ENCODE measurements at regions not wholly inside any gene's neighbourhood (a gene's known extent, or its start where the extent isn't known, plus 50 kb on each side); places are given as distances from the start of the nearest gene placed in this dataset.

DNA sequence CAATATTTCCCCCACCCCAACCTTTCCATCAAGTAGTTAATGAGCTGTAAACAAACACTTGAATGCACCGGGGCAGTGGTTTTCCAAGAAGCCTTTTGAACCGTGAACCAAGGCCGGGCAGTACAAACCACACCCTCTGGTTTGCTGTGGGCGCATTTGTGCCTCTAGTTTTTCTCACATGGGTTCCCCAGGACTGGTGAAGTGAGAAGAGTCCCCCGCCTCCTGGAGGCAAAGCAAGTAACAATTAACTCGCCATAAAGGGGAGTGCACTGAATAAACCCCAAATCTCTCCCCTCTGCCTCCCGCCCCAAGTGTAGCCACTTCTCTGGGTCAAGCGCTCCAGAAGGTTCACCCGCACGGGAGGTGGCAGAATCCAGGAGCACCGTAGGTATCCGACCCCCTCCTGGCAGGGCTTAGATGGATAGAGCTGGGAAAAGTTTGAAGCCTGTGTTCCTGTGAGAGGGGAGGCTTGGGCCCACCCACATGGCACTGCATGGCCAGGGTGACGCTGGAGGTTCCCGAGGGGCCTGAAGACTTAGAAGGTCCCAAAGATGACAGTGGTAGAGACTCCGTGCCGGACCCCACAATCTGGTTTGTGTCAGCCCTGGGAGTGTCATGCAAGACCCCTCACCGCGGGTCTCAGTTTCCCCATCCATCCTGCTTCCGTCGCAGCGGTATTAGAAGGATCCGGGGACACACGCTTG is 182.2 kb downstream of the SMAD2 start:
- TF ChIP-seq POU2F2 (IDR thresholded peaks at IDR 0.05; ENCODE audit: low read depth, low read length) (no peak), SPI1 (IDR thresholded peaks at IDR 0.05; ENCODE audit: low read depth, low read length) (no peak), POLR2A (IDR thresholded peaks at IDR 0.05; ENCODE audit: low read depth, low read length) (no peak), TAF1 (IDR thresholded peaks at IDR 0.05; ENCODE audit: low read depth, low read length) (no peak), POLR2AphosphoS5 (IDR thresholded peaks at IDR 0.05; ENCODE audit: low read depth, low read length) (no peak), PAX5 (IDR thresholded peaks at IDR 0.05; ENCODE audit: insufficient read depth, low read length, severe bottlenecking) (no peak)
- DNase-seq (ENCODE audit: insufficient read length, low spot score) (no peak), FAIRE-seq (no peak)

DNA sequence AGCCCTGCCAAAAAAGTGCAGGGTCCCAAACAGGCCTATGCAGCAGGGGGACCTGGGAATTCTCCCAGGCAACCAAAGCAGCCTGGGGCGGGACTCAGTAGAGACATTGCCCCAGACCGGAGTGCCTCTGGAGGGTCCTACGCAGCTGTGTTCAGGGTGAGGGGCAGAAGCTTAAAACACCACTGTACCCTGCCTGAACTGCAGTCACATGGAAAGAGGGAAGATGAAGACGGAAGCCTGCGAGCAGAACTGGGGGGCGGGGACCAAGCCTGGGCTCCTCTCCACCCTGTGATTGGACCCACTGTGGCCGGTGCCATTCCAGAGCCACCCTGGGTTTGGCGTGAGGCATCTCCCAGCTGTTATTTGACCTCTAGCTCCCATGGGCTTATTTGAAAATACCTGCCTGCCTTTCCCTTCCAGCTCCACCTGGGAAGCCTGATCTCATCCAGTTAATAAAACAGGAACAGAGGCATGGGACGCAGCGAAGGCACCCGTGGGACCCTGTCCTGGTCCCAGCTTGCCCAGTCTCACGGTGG is 183.1 kb downstream of the SMAD2 start:
- FAIRE-seq, result no peak
- no peak for DNase-seq (ENCODE audit: insufficient read length, low spot score)
- TF ChIP-seq PAX5 (IDR thresholded peaks at IDR 0.05; ENCODE audit: insufficient read depth, low read length, severe bottlenecking) (no peak), SPI1 (IDR thresholded peaks at IDR 0.05; ENCODE audit: low read depth, low read length) (no peak), POLR2AphosphoS5 (IDR thresholded peaks at IDR 0.05; ENCODE audit: low read depth, low read length) (no peak)

DNA sequence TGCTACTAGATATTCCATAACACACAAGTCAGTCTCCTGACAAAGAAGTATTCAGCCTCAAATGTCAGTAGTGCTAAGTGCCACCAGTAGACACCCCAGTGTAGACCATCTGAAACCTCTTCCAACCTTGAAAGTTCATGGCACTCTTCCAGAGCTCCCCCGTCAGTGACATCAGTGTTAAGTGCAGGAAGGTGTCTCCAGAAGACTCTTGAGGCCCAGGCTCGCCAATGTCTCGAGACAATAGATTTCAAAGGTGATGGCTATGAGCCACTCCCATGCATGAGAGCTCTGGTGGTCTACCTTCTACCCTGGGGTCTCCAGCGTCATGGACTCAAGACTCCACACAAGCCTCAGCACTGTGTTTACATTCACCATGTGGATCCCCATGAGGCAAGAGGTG is 183.8 kb downstream of the SMAD2 start:
- TF ChIP-seq PAX5 (IDR thresholded peaks at IDR 0.05; ENCODE audit: insufficient read depth, low read length, severe bottlenecking), result no peak
- TF ChIP-seq POLR2AphosphoS5 (IDR thresholded peaks at IDR 0.05; ENCODE audit: low read depth, low read length), result no peak
- no peak for TF ChIP-seq POU2F2 (IDR thresholded peaks at IDR 0.05; ENCODE audit: low read depth, low read length)
- TF ChIP-seq POLR2A (IDR thresholded peaks at IDR 0.05; ENCODE audit: low read depth, low read length), result no peak
- FAIRE-seq, result no peak
- no peak for DNase-seq (ENCODE audit: insufficient read length, low spot score)

DNA sequence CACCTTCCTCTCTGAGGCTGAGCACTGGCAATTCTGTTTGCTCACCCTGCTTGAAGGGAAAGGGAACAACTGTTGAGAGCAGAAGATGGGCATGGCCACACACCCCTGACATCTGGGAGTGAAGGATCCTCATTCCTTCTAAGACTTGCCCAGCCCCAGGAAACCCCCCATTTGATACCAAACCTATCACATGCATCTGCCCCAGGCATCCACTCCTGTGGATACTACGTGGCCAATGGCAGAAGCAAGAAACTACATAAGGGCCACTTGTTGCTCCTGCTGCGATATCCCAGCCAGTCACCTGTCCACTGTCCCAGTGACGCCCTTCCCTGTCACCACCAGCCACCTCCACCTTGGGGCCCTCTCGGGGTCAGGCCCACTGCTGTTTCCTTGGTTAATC is 185.2 kb downstream of the SMAD2 start:
- FAIRE-seq (no peak), DNase-seq (ENCODE audit: insufficient read length, low spot score) (no peak)
- TF ChIP-seq SPI1 (IDR thresholded peaks at IDR 0.05; ENCODE audit: low read depth, low read length) (no peak), PAX5 (IDR thresholded peaks at IDR 0.05; ENCODE audit: insufficient read depth, low read length, severe bottlenecking) (no peak), TAF1 (IDR thresholded peaks at IDR 0.05; ENCODE audit: low read depth, low read length) (no peak), POLR2A (IDR thresholded peaks at IDR 0.05; ENCODE audit: low read depth, low read length) (no peak), POLR2AphosphoS5 (IDR thresholded peaks at IDR 0.05; ENCODE audit: low read depth, low read length) (no peak)

DNA sequence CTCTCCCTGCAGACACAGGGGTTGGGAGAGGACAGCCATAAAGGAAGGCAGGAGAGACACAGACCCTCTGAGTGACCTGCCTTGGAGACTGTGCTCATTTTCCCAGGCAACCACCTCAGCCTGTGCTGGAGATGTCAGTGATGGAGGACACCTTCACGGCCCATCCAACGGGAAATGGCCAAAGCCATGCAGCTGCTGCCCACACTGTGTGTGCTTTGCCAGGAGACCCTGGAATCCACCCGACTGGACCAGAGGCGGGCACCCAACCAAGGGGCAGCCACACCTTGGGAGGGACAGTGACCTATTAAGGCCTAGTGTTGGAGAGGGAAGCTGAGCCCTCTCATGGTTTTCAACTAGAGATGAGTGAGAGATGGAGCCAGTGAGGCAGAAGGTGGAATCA is 192.5 kb downstream of the SMAD2 start:
- TF ChIP-seq PAX5 (IDR thresholded peaks at IDR 0.05; ENCODE audit: insufficient read depth, low read length, severe bottlenecking), result no peak
- TF ChIP-seq POLR2A (IDR thresholded peaks at IDR 0.05; ENCODE audit: low read depth, low read length), result no peak
- no peak for TF ChIP-seq POLR2AphosphoS5 (IDR thresholded peaks at IDR 0.05; ENCODE audit: low read depth, low read length)
- no peak for TF ChIP-seq TAF1 (IDR thresholded peaks at IDR 0.05; ENCODE audit: low read depth, low read length)
- TF ChIP-seq SPI1 (IDR thresholded peaks at IDR 0.05; ENCODE audit: low read depth, low read length), result no peak
- TF ChIP-seq POU2F2 (IDR thresholded peaks at IDR 0.05; ENCODE audit: low read depth, low read length), result no peak
- no peak for FAIRE-seq
- DNase-seq (ENCODE audit: insufficient read length, low spot score), result no peak

DNA sequence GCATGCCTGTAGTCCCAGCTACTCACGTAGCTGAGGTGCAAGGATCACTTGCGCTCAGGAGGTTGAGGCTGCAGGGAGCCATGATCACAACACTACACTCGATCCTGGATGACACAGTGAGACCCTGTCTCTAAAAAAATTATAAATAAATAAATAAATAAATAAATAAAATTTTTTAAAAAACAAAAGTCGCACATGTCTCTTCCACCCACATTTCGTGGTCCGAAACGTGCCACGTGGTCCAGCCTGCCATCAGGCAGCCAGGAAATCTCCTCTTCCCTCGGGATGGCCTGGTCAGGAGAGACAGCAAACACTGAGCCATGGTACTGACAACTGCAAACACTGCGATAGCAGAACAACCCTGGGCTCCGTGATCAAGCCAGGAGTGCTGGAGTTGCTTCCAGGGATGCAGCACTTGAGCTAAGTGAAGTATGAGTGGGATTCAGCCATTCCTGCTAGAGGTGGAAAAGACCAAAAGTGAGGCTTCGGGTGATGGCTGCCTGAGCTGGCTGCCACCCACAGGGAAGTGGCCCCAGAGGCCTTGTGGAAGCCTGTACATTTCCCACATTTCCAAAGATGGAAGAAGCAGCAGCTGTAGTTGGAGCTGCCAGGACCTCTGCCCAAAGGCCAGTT is 193.1 kb downstream of the SMAD2 start:
- FAIRE-seq (no peak), DNase-seq (ENCODE audit: insufficient read length, low spot score) (no peak)
- TF ChIP-seq PAX5 (IDR thresholded peaks at IDR 0.05; ENCODE audit: insufficient read depth, low read length, severe bottlenecking) (no peak), POLR2AphosphoS5 (IDR thresholded peaks at IDR 0.05; ENCODE audit: low read depth, low read length) (no peak)

DNA sequence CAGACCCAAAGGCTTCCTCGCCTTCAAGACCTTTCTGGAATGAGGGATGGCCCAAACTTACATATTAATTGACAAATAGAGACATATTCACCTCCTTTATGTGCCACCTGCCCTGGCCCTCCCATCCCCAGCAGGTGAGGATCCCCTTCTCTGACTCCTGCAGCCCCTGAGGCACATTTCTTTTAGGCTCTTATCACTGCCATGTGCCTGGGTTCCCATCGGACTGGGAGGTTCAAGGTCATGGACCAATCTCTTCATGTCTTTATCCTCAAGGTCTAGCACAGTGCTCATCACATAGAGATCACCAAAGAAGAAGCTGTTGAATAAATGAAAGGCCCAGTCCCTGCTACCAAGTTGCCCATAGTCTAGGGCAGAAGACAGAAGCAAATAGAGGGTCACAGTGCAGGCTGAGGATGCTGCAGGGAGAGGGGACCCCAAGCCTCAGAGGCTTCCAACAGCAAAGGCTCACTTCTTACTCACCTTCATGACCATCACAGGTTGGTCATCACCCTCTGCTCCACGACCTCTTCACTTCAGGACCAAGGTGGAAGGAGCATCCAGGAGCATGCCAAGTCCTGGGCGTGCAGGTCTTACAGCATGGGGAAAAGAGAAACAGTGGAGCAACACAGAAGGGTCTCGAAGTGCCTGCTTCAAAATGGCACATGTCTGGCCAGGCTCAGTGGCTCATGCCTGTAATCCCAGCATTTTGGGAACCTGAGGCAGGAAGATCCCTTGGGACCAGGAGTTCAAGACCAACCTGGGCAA is 193.9 kb downstream of the SMAD2 start:
- DNase-seq (ENCODE audit: insufficient read length, low spot score) (no peak), FAIRE-seq (no peak)
- TF ChIP-seq TAF1 (IDR thresholded peaks at IDR 0.05; ENCODE audit: low read depth, low read length) (no peak), POLR2AphosphoS5 (IDR thresholded peaks at IDR 0.05; ENCODE audit: low read depth, low read length) (no peak), POLR2A (IDR thresholded peaks at IDR 0.05; ENCODE audit: low read depth, low read length) (no peak), POU2F2 (IDR thresholded peaks at IDR 0.05; ENCODE audit: low read depth, low read length) (no peak)

DNA sequence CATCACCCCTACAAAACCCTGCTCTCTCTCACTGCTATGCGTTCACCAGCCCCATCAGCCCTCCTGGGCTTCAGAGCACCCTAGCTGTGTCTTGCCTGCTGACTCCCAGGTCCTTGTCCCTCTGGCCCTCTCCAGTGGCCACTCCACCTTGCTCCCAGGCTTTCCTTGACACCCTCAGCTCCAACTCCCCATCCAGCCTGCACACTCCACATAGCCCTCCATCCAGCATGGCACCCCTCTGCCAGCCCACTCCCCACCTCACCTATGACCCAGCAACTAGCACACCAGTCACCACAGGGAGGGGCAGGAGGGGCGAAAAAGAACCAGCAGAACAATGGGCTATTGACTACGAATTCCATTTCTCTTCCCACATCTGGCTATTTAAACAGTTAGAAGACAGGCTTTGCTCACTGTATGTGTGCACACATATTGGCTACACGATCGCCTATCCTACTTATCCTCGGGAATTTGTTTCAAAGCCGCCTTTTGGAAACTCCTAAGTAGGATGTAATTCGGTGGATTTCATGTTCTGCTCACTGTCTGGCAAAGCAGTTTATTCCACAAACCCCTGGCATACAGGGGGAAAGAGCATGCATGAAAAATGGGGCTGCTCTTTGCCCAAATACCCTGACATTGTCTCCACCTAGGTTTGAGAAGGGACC is 195.3 kb downstream of the SMAD2 start:
- FAIRE-seq (no peak), DNase-seq (ENCODE audit: insufficient read length, low spot score) (no peak)
- TF ChIP-seq POLR2AphosphoS5 (IDR thresholded peaks at IDR 0.05; ENCODE audit: low read depth, low read length) (no peak), PAX5 (IDR thresholded peaks at IDR 0.05; ENCODE audit: insufficient read depth, low read length, severe bottlenecking) (no peak), POLR2A (IDR thresholded peaks at IDR 0.05; ENCODE audit: low read depth, low read length) (no peak), POU2F2 (IDR thresholded peaks at IDR 0.05; ENCODE audit: low read depth, low read length) (no peak), SPI1 (IDR thresholded peaks at IDR 0.05; ENCODE audit: low read depth, low read length) (no peak), TAF1 (IDR thresholded peaks at IDR 0.05; ENCODE audit: low read depth, low read length) (no peak)

DNA sequence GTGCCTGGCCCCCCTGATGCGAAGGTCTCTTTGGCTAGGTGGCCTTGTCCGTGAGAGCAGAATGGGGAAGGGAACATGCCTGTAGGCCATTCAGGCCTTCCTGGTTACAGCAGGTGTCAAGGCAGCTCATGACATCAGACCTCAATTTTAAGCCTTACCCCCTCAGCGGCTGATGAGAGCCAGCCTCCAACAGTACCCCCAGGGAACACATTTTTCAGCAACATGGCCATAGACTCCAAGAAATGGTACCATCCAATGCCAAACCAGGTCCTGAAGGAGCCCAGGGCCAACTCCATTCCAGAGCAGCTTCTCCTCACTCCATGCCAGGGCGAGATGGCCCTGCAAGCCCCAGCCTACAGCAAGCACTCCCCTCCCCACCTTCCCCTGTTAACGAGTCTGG is 199.2 kb downstream of the SMAD2 start:
- FAIRE-seq, result no peak
- TF ChIP-seq TAF1 (IDR thresholded peaks at IDR 0.05; ENCODE audit: low read depth, low read length) (no peak), POU2F2 (IDR thresholded peaks at IDR 0.05; ENCODE audit: low read depth, low read length) (no peak), POLR2A (IDR thresholded peaks at IDR 0.05; ENCODE audit: low read depth, low read length) (no peak), PAX5 (IDR thresholded peaks at IDR 0.05; ENCODE audit: insufficient read depth, low read length, severe bottlenecking) (no peak), POLR2AphosphoS5 (IDR thresholded peaks at IDR 0.05; ENCODE audit: low read depth, low read length) (no peak), SPI1 (IDR thresholded peaks at IDR 0.05; ENCODE audit: low read depth, low read length) (no peak)
- no peak for DNase-seq (ENCODE audit: insufficient read length, low spot score)

Data from GM12891 (cell line).